ENCODE measurements at regions not wholly inside any gene's neighbourhood (a gene's known extent, or its start where the extent isn't known, plus 50 kb on each side); places are given as distances from the start of the nearest gene placed in this dataset.
"Not testable (repeated sequence)": the region's sequence is repeated elsewhere in the genome, so short reads cannot be mapped to it uniquely, and the experiment has no call there.

DNA sequence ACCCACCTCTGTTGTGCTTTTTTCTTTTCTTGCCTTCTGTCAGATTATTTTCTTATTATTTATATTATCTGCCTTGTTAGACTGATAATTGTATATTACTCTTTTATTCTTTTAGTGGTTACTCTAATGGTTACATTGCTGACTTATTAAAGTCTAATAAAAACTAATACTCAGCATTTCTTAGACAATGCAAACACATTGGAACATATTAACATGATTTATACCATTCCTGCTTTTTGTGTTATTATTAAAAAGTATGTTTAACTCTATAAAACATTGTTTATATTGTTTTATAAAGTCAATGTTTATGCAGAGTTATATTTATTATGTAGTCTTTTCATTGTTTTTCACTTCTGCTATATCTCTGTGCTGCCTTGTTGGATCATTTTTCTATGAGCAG is 68.0 kb upstream of the CACNA2D1 start:
- no peak for DNase-seq (ENCODE audit: extremely low read depth, low read depth)
- no peak overlapping the region for H3K4me3 ChIP-seq (replicated peaks; ENCODE audit: low read depth, low read length)
- TF ChIP-seq CTCF (IDR thresholded peaks at IDR 0.05; ENCODE audit: low read depth, low read length, missing control alignments), result no peak

DNA sequence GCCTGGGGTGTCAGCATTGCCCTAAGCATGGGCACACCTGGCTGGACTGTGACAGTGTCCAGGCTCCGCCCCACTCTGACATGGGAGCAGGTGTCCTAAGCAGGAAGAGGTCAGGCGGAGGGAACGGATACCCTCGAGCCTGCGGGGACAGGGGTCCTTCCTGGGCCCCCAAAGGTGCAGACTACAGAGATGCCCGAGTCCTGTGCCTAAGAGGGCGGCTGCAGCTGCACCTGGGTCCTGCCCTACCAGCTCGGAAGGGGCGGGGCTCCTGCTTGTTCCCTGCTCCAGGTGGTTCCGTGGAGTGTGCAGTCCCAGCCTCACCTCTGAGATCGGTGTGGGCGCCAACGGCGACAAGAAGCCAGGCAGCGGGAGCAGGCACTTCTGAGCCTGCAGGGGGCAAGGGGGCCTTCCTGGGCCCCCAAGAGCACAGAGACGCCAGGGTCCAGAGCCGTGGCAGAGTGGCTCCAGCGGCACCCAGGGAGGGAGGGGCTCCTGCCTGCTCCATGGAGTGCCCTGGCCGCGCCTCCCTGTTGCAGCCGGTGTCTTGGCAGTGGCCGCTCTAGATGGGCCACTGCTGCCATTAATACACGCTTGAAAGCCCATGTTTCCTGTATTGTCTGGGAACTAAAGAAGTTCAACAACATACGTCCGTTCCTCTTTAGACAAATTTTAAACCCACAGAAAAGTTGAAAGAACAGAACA is 64.5 kb upstream of the CACNA2D1 start:
- TF ChIP-seq CTCF (IDR thresholded peaks at IDR 0.05; ENCODE audit: low read depth, low read length, missing control alignments), result no peak
- H3K4me3 ChIP-seq (replicated peaks; ENCODE audit: low read depth, low read length), result no peak overlapping the region
- DNase-seq (ENCODE audit: extremely low read depth, low read depth), result no peak

DNA sequence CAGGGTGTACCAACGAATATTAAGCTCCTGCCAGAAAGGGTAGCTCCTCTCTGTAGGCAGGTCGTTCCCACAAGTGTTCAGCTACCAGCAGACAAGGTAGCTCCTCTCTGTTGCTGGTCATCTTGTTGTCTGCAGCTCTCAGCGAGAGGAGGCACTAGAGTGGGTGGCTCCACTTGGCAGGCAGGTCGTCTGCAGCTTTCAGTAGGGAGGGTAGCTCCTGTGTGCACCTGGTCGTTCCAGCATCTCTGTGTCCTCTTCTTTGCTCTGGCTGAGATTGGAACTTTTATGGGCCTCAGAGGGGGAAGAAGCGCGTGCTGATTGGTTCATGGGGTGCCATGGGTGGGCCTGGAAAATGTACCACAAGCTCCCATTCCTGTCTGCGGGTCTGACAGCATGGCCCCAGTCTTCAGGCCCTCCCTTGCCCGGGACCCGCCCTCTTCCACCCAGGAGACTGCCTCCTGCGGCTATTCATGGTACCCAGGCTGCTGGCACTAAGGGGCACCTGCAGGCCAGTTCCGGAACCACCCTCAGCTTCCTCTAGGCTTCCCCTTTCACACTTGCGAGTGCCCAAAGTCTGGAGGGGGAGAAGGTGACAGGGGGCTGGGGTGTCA is 63.9 kb upstream of the CACNA2D1 start:
- TF ChIP-seq CTCF (IDR thresholded peaks at IDR 0.05; ENCODE audit: low read depth, low read length, missing control alignments), result no peak
- no peak overlapping the region for H3K4me3 ChIP-seq (replicated peaks; ENCODE audit: low read depth, low read length)
- DNase-seq (ENCODE audit: extremely low read depth, low read depth), result no peak

DNA sequence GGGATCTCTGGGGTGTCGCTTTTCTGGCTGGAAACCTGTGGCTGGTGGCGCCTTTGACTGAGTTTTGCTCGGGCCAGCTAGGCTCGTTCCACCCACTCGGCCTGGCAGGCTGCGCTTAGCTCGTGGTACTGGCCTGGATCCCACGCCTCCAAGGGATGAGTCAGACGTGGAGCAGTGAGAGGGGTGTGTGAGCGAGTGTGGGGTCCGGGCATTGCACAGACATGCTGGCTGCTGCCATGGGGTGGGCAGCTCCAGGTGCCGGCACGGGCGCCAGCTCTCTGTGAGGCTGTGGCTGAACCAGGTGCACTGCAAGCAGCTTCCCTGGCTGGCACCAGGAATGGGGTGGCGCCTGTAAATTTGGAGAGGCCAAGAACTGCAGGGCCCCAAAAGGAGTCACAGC is 63.1 kb upstream of the CACNA2D1 start:
- DNase-seq (ENCODE audit: extremely low read depth, low read depth), result no peak
- H3K4me3 ChIP-seq (replicated peaks; ENCODE audit: low read depth, low read length), result no peak overlapping the region
- no peak for TF ChIP-seq CTCF (IDR thresholded peaks at IDR 0.05; ENCODE audit: low read depth, low read length, missing control alignments)

- TF ChIP-seq CTCF (IDR thresholded peaks at IDR 0.05; ENCODE audit: low read depth, low read length, missing control alignments), result no peak
- no peak overlapping the region for H3K4me3 ChIP-seq (replicated peaks; ENCODE audit: low read depth, low read length)
- DNase-seq (ENCODE audit: extremely low read depth, low read depth), result no peak
Measured at GRCh38 chr7:82506208-82506607, 62.6 kb upstream of the CACNA2D1 start.

DNA sequence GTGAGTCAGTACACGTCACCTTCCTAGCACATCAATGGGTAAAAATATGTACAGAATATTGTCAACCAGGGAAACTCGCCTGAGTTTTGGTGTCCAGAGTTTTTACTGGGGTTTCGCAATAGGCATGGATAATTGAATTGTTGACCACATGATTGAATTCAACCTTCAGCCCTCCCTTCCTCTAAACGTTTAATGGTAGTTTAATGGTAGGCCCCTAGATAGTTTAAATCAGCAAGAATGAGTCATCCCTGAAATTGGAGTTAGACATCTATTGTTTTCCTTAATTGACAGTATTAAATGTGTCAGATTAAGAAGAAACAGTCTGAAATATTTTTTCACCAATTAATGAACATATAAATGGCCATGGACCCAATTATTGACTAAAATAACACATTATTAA is 57.8 kb upstream of the CACNA2D1 start:
- DNase-seq (ENCODE audit: extremely low read depth, low read depth), result no peak
- no peak for TF ChIP-seq CTCF (IDR thresholded peaks at IDR 0.05; ENCODE audit: low read depth, low read length, missing control alignments)
- no peak overlapping the region for H3K4me3 ChIP-seq (replicated peaks; ENCODE audit: low read depth, low read length)

- H3K4me3 ChIP-seq (replicated peaks; ENCODE audit: low read depth, low read length); DNase-seq (ENCODE audit: extremely low read depth, low read depth): not testable (repeated sequence)
Measured at GRCh38 chr7:82499546-82499945, 56.0 kb upstream of the CACNA2D1 start.

Measured in HFF-Myc (cell line).